Heart left ventricle (tissue), 16 donors: ENCODE measurements at regions not wholly inside any gene's neighbourhood (a gene's known extent, or its start where the extent isn't known, plus 50 kb on each side); places are given as distances from the start of the nearest gene placed in this dataset.

Source experiments
- ATAC-seq, 4 donors: fragments of 200-7000 bp; cut with Tn5 transposase; one replicate each; pipeline ENCODE4 v1.9.1; 2020 to 2022; ENCODE audit warnings: moderate library complexity in 4 of 4, mild to moderate bottlenecking in 3 of 4, moderate number of reproducible peaks in 1 of 4
- DNase-seq, 5 donors: peaks; one replicate each; pipeline ENCODE4 v3.0.0-alpha.2; 2020
- H3K27ac ChIP-seq, 12 donors: fragments of 200-600 bp; sonication (generic) in 4 of 12; one replicate each; pipeline versions ENCODE4 v1.5.0 to v1.8.0; 2016 to 2022; ENCODE audit warnings: mild to moderate bottlenecking in 2 of 12
- H3K27me3 ChIP-seq, 9 donors: fragments of 200-600 bp; sonication (generic) in 2 of 9; one replicate each; pipeline versions ENCODE4 v1.5.1 to v1.8.0; 2016 to 2022; ENCODE audit warnings: mild to moderate bottlenecking in 3 of 9
- H3K36me3 ChIP-seq, 9 donors: fragments of 200-600 bp; sonication (generic) in 2 of 9; one replicate each; pipeline versions ENCODE4 v1.5.0 to v1.8.0; 2018 to 2022; ENCODE audit warnings: mild to moderate bottlenecking in 2 of 9
- H3K4me1 ChIP-seq, 12 donors: fragments of 200-600 bp; sonication (generic) in 4 of 12; one replicate each; pipeline versions ENCODE4 v1.5.0 to v1.8.0; 2016 to 2022; ENCODE audit warnings: mild to moderate bottlenecking in 3 of 12
- H3K4me3 ChIP-seq, 12 donors: fragments of 200-600 bp; sonication (generic) in 4 of 12; one replicate each; pipeline versions ENCODE4 v1.5.0 to v1.8.0; 2017 to 2022; ENCODE audit warnings: mild to moderate bottlenecking in 9 of 12, moderate library complexity in 4 of 12
- H3K9me3 ChIP-seq, 12 donors: fragments of 200-600 bp; sonication (generic) in 4 of 12; one replicate each; pipeline versions ENCODE4 v1.5.0 to v1.8.0; 2016 to 2022; ENCODE audit warnings: mild to moderate bottlenecking in 1 of 12
- CTCF ChIP-seq, 12 donors: fragments of 200-600 bp; sonication (generic) in 4 of 12; IDR thresholded peaks; one replicate each; pipeline versions ENCODE4 v1.5.0 to v1.8.0; 2018 to 2022; ENCODE audit warnings: antibody characterized with exemption in 12 of 12, mild to moderate bottlenecking in 5 of 12
- POLR2A ChIP-seq, 2 donors: fragments of 450-650 bp; IDR thresholded peaks; one replicate each; pipeline ENCODE4 v1.6.1; 2017; ENCODE audit warnings: antibody characterized with exemption in 2 of 2, mild to moderate bottlenecking in 2 of 2, moderate library complexity in 2 of 2
- WGBS, 4 donors: extraction: QIAGEN DNeasy Blood & Tissue Kit in 2 of 4; methylation state at CpG; one replicate each; pipeline versions ENCODE4 v1.1.5 to v1.1.7; 2013 to 2018; 5-methylcytosine and 5-hydroxymethylcytosine counted together
- intact Hi-C, 10 donors: fragments of 100-400 bp; cut with DNase I; formaldehyde crosslinking; loops; one replicate each; pipeline versions ENCODE4 v1.11.1 to v1.14.2; 2022
- donor health status: ischemic (EF 13 %, LVEDD 7.1; RV severe dilation, severe dysfunction).
- donor health status: healthy with polysubstance abuse.
- donor health status: DM: no; HTN: yes; CAD: no.
- donor health status: DM: no; HTN: no; CAD: no.
- donor health status: ischemic (EF 25% LVEDD 6.9; RV normal size, moderate dysfunction).
- donor health status: ischemic (EF 25% LVEDD 5.7; RV mildly dilated, moderate dysfunction).
- donor health status: healthy.
- donor health status: DM: yes; HTN: yes; CAD: no.
- donor health status: ischemic (EF 35%, LVEDD 5.7; RV mildly dilated, moderate dysfunction).
- donor health status: nonischemic (EF 11% LVEDD 7.7; RV severe dilation, severe dysfunction).
- donor health status: DM: yes; HTN: yes; CAD: no.
- donor health status: PGD.
- donor health status: ischemic (EF 29% LVEDD 5.4; RV normal size, mild dysfunction).
- donor health status: nonischemic (EF 23%, LVEDD 6.1; RV moderate dilation, normal function).

GRCh38 chr1:219121679-219122078 lies 52.0 kb upstream of the LYPLAL1 start:
- WGBS, 4 donors = 73 to 83% (median 80%) methylated on average over 2 of the region's 2 CpGs
- H3K9me3 ChIP-seq = no peaks in the 10 kb centered on the region
- ATAC-seq (no peak), DNase-seq (no peak)
- H3K4me1 ChIP-seq = peaks cover 0 to 38% (median 10%) of the 10 kb centered on the region in 12 donors
- H3K27me3 ChIP-seq = no peaks in the 10 kb centered on the region
- intact Hi-C loops = no loop called here
- TF ChIP-seq CTCF (IDR thresholded peaks at IDR 0.05) = no peak
- no peak overlapping the region for H3K4me3 ChIP-seq
- H3K36me3 ChIP-seq = no peaks in the 10 kb centered on the region
- peak overlapping the region in 2 of 12 donors; percentile 0 to 28 for H3K27ac ChIP-seq

- peaks cover 0 to 43% (median 10%) of the 10 kb centered on the region in 12 donors for H3K4me1 ChIP-seq
- H3K9me3 ChIP-seq = no peaks in the 10 kb centered on the region
- H3K27me3 ChIP-seq = no peaks in the 10 kb centered on the region
- no peaks in the 10 kb centered on the region for H3K36me3 ChIP-seq
- intact Hi-C loops = no loop called here
- peak overlapping the region in 1 of 12 donors; percentile 16 for H3K27ac ChIP-seq
- no peak overlapping the region for H3K4me3 ChIP-seq
- DNase-seq (peak in 2 of 5 donors; percentile 28 to 31), ATAC-seq (peak in 2 of 4 donors; percentile 30 to 32)
- WGBS, 4 donors = 44 to 69% (median 59%) methylated on average over 4 of the region's 4 CpGs
- TF ChIP-seq CTCF (IDR thresholded peaks at IDR 0.05) (no peak), POLR2A (IDR thresholded peaks at IDR 0.05) (no peak)
These were observed 50.6 kb upstream of the LYPLAL1 start for GRCh38 chr1:219123036-219123435.
